K562 (cell line): ENCODE measurements at regions not wholly inside any gene's neighbourhood (a gene's known extent, or its start where the extent isn't known, plus 50 kb on each side); places are given as distances from the start of the nearest gene placed in this dataset.

Experiments used
- ATAC-seq: fragments of 200-7000 bp; cut with Tn5 transposase; 3 replicates; pipeline ENCODE4 v1.9.1; 2020; ENCODE audit warnings: moderate library complexity
- BruUV-seq: library from RNA; stranded (reverse); fragments of 400-500 nt; replicated peaks from 2 replicates; lab custom pipeline; 2021; lab: Mats Ljungman, UMichigan
- CTCF ChIA-PET: fragments of 300-600 bp; formaldehyde crosslinking; extraction: SDS; loops from one replicate; lab custom pipeline; 2021; ENCODE audit warnings: low intra/inter-chr PET ratio; lab: Yijun Ruan, JAX
- POLR2A ChIA-PET: fragments of 300-600, 350-650 bp; sonication (Branson Sonifier 250); formaldehyde crosslinking; extraction: SDS; loops from one replicate; lab custom pipeline; 2021; ENCODE audit warnings: antibody characterized with exemption, inconsistent platforms; lab: Yijun Ruan, JAX
- DNase-seq, 4 experiments: peaks; one replicate each; pipeline versions ENCODE4 v3.0.0 to v3.0.0-alpha.2; 2011 to 2018; ENCODE audit warnings: low spot score in 3 of 4, mixed read lengths in 3 of 4; ENCODE audit errors: extremely low read depth in 1 of 4
- FAIRE-seq: peaks from 2 replicates; lab custom pipeline; 2011; peaks lifted over from hg19 to GRCh38; lab: Jason Lieb, UNC
- H2AFZ ChIP-seq: 2 replicates; pipeline ENCODE4 v1.6.0; 2011; ENCODE audit warnings: low read depth, low read length, control low read depth, inconsistent platforms
- H3K27ac ChIP-seq: fragments of 200-600 bp; 3 replicates; pipeline ENCODE4 v1.8.0; 2011; ENCODE audit warnings: low read depth, mild to moderate bottlenecking, control low read depth, inconsistent platforms, low read length, moderate library complexity, mixed read lengths; ENCODE audit errors: extremely low read depth
- H3K27me3 ChIP-seq, 2 experiments: fragments of 300-600 bp in 1 of 2; 2 replicates in 1 of 2; 3 replicates in 1 of 2; pipeline versions ENCODE4 v1.6.0 to v1.8.0; 2011; ENCODE audit warnings: inconsistent platforms in 2 of 2, low read length in 2 of 2, mild to moderate bottlenecking in 1 of 2, mixed read lengths in 1 of 2, moderate library complexity in 1 of 2; ENCODE audit not compliant: control insufficient read depth in 2 of 2, insufficient read depth in 2 of 2
- H3K36me3 ChIP-seq: fragments of 300-600 bp; 3 replicates; pipeline ENCODE4 v1.8.0; 2011; ENCODE audit warnings: mild to moderate bottlenecking, low read length, inconsistent platforms; ENCODE audit not compliant: control insufficient read depth, insufficient read depth
- H3K4me1 ChIP-seq, 2 experiments: fragments of 200-600 bp in 1 of 2; replicated peaks in 1 of 2; 2 replicates in 1 of 2; 3 replicates in 1 of 2; pipeline versions ENCODE4 v1.5.1 to v1.8.0; 2011; ENCODE audit warnings: inconsistent platforms in 2 of 2, low read length in 2 of 2, mild to moderate bottlenecking in 1 of 2, mixed read lengths in 1 of 2, moderate library complexity in 1 of 2; ENCODE audit not compliant: control insufficient read depth in 2 of 2, insufficient read depth in 2 of 2
- H3K4me2 ChIP-seq: 2 replicates; pipeline ENCODE4 v1.6.1; 2011; ENCODE audit warnings: low read length, control low read depth, inconsistent platforms, mixed read lengths; ENCODE audit not compliant: insufficient read depth
- H3K4me3 ChIP-seq: fragments of 200-600 bp; sonication (generic), shearing (Covaris generic); 2 replicates; pipeline ENCODE4 v1.5.1; 2016; ENCODE audit warnings: control low read depth, inconsistent platforms
- H3K79me2 ChIP-seq: fragments of 200-600 bp; 3 replicates; pipeline ENCODE4 v1.8.0; 2011; ENCODE audit warnings: low read length, inconsistent platforms; ENCODE audit not compliant: control insufficient read depth, insufficient read depth
- H3K9ac ChIP-seq, 2 experiments: 2 replicates each; pipeline versions ENCODE4 v1.6.0 to v1.6.1; 2011; ENCODE audit warnings: low read depth in 2 of 2, low read length in 2 of 2, control low read depth in 1 of 2, inconsistent platforms in 1 of 2, mild to moderate bottlenecking in 1 of 2, mixed read lengths in 1 of 2; ENCODE audit not compliant: insufficient read depth in 1 of 2
- H3K9me1 ChIP-seq: one replicate; pipeline ENCODE4 v1.6.0; 2011; ENCODE audit warnings: inconsistent platforms, mild to moderate bottlenecking, low read length, moderate library complexity; ENCODE audit not compliant: control insufficient read depth, insufficient read depth
- H3K9me3 ChIP-seq: replicated peaks from 2 replicates; pipeline ENCODE4 v1.5.1; 2011; ENCODE audit warnings: low read depth, low read length, inconsistent platforms; ENCODE audit not compliant: control insufficient read depth, insufficient read depth
- H4K20me1 ChIP-seq: replicated peaks from 2 replicates; pipeline ENCODE4 v1.6.1; 2011; ENCODE audit warnings: low read length, inconsistent platforms, mixed read lengths; ENCODE audit not compliant: control insufficient read depth, insufficient read depth
- ESRRB ChIP-seq: fragments of 250-450 bp; sonication (Bioruptor Pico); IDR thresholded peaks from 2 replicates; pipeline ENCODE4 v1.5.0; 2020; ENCODE audit warnings: mild to moderate bottlenecking, moderate library complexity, borderline replicate concordance
- ETV1 ChIP-seq: fragments of 450-650 bp; conservative IDR thresholded peaks from 2 replicates; pipeline ENCODE4 v1.6.1; 2016; ENCODE audit warnings: missing genetic modification characterization, control low read depth, low read depth, missing compliant biosample characterization
- HEY1 ChIP-seq: fragments of 250-450 bp; sonication (Bioruptor Pico); IDR thresholded peaks from 2 replicates; pipeline ENCODE4 v1.5.0; 2020; ENCODE audit warnings: mild to moderate bottlenecking, moderate library complexity, borderline replicate concordance
- HMBOX1 ChIP-seq: sonication (generic); IDR thresholded peaks from 2 replicates; pipeline ENCODE4 v1.6.1; 2016
- MAFF ChIP-seq: IDR thresholded peaks from 2 replicates; pipeline ENCODE4 v1.6.1; 2012; ENCODE audit warnings: low read length, improper control_type of control experiment
- MYBL2 ChIP-seq, 2 experiments: fragments of 450-650 bp in 1 of 2; sonication (generic) in 1 of 2; formaldehyde crosslinking in 1 of 2; IDR thresholded peaks; 2 replicates each; pipeline versions ENCODE4 v1.6.1 to v1.8.1; 2017 to 2022; ENCODE audit warnings: borderline replicate concordance in 1 of 2, inconsistent platforms in 1 of 2, low read depth in 1 of 2, mild to moderate bottlenecking in 1 of 2, missing genetic modification reagents in 1 of 2, moderate library complexity in 1 of 2
- NCOA6 ChIP-seq: fragments of 450-650 bp; IDR thresholded peaks from 2 replicates; pipeline ENCODE4 v1.6.1; 2017; ENCODE audit warnings: mild to moderate bottlenecking
- NFIC ChIP-seq: fragments of 450-650 bp; IDR thresholded peaks from 2 replicates; pipeline ENCODE4 v1.6.1; 2017; ENCODE audit warnings: mild to moderate bottlenecking, inconsistent platforms
- TEAD1 ChIP-seq, 2 experiments: fragments of 450-650 bp in 1 of 2; sonication (generic) in 1 of 2; formaldehyde crosslinking; IDR thresholded peaks; 2 replicates each; pipeline versions ENCODE4 v1.4.0 to v1.8.0; 2020 to 2022; ENCODE audit warnings: mild to moderate bottlenecking in 2 of 2, missing genetic modification reagents in 1 of 2
- YBX1 ChIP-seq: fragments of 450-650 bp; IDR thresholded peaks from 2 replicates; pipeline ENCODE4 v1.7.1; 2016; ENCODE audit warnings: mild to moderate bottlenecking
- WGBS: fragments of 100-300 bp; shearing (Covaris generic); methylation state at CpG from one replicate; pipeline ENCODE4 v1.1.6; 2016; ENCODE audit warnings: low coverage, mixed read lengths; ENCODE audit not compliant: insufficient coverage; ENCODE audit errors: missing lambda C conversion rate; 5-methylcytosine and 5-hydroxymethylcytosine counted together
- in situ Hi-C: fragments of 300-500 bp; cut with MboI; formaldehyde crosslinking; loops from 4 replicates; pipeline ENCODE4 v1.15.0; 2018; ENCODE audit warnings: inconsistent platforms, mixed read lengths
- intact Hi-C: fragments of 100-400 bp; cut with micrococcal nuclease; formaldehyde crosslinking; loops from 2 replicates; pipeline ENCODE4 v1.14.2; 2022

GRCh38 chr22:22740560-22741276 is 96.3 kb downstream of the GGTLC2 start (continued):
- TF ChIP-seq NCOA6 (no peak), HMBOX1 (no peak)

GRCh38 chr22:22741843-22742242 is 97.4 kb downstream of the GGTLC2 start:
- WGBS = 2% methylated on average over 4 of the region's 4 CpGs
- no peak overlapping the region for H3K4me2 ChIP-seq
- H2AFZ ChIP-seq = no peak overlapping the region
- TF ChIP-seq TEAD1 (CRISPR knock-in tag; IDR thresholded peaks at IDR 0.05) (no peak), NFIC (no peak), ETV1 (tag) (0 out of 2 replicates have a peak, but pooled peaks have one; percentile 15), YBX1 (peak; percentile 87; the same call in 1 of the 2 replicates), ESRRB (CRISPR knock-in tag) (peak; percentile 59; the same call in 1 of the 2 replicates), MAFF (no peak), HEY1 (CRISPR knock-in tag) (0 out of 2 replicates have a peak, but pooled peaks have one; percentile 2), MYBL2 (IDR thresholded peaks at IDR 0.05; ENCODE audit: low read depth) (peak; percentile 53; the same call in 1 of the 2 replicates), MYBL2 (CRISPR knock-in tag; IDR thresholded peaks at IDR 0.05; ENCODE audit: borderline replicate concordance) (no peak)
- H3K36me3 ChIP-seq = no peaks in the 10 kb centered on the region
- H3K9me3 ChIP-seq = no peaks in the 10 kb centered on the region
- no peak overlapping the region for H3K4me3 ChIP-seq
- POLR2A ChIA-PET = interaction anchor here (0.6 to 5.3 kb wide), 15 partner anchors 10 to 272 kb away, joined by 3 to 41 read pairs (median 3); no protein-coding TSS in a partner anchor
- no peak overlapping the region for H3K9ac ChIP-seq
- FAIRE-seq (no peak), DNase-seq (no peak), ATAC-seq (no peak)
- BruUV-seq = no TSS peak
- no peaks in the 10 kb centered on the region for H3K79me2 ChIP-seq
- H4K20me1 ChIP-seq = peaks cover 14% of the 10 kb centered on the region
- no peaks in the 10 kb centered on the region for H3K9me1 ChIP-seq
- CTCF ChIA-PET = interaction anchor here (0.9 to 1.8 kb wide), 2 partner anchors 22 to 69 kb away, joined by 3 to 4 read pairs; no protein-coding TSS in a partner anchor
- peaks cover 8 to 26% of the 10 kb centered on the region in 2 experiments; a peak in 3 of 5 replicates for H3K27me3 ChIP-seq
- no peak overlapping the region for H3K27ac ChIP-seq
- peaks cover 0 to under 1% of the 10 kb centered on the region in 2 experiments; a peak in 1 of 5 replicates for H3K4me1 ChIP-seq
- in situ Hi-C loops = no loop called here
- intact Hi-C loops = no loop called here
